ENCODE measurements at regions not wholly inside any gene's neighbourhood (a gene's known extent, or its start where the extent isn't known, plus 50 kb on each side); places are given as distances from the start of the nearest gene placed in this dataset.

DNA sequence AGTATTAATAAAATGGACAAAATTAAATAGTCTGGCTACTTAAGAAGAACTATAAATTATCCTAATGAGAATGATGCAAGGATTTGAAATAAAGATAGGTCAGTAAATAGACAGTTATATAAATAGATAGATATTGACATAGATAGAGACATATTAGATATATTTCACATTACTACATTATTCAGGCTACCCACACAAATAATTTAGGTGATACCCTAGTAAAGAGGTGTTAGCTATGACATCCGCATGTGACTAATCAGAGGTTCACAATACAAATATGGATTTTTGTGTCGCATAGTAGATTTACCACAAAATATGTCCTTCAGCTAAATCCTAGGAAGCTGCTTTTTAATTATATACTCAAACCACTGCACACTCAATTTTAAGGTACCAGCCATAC, 729.0 kb upstream of the ANO3 start:
- WGBS, 2 donors, result 89 to 94% methylated on average over 2 of the region's 2 CpGs
- DNase-seq (ENCODE audit: low spot score in 2 of 2), result no peak
- intact Hi-C loops (cut with DNase I; ENCODE audit: low total_unique reads), result no loop called here

DNA sequence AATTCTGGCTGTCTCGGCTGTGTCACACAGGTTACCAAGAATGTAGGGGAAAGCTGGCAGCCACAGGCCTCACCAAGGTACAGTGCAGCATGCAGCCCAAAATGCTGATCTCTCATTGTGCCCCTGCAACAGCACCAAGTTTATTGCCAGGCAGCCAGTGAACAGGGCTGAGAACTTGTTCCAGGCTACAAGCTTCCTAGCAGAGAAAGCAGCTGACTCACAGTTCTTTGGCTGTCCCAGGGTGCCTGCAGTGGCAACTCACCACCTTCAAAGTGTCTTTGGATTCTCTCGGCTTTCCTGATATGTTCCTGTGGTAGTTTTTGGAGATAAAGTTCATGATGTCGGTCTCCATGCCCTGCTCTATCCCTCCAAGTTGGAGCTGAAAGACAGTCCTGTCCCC, 719.1 kb upstream of the ANO3 start:
- intact Hi-C loops (cut with DNase I; ENCODE audit: low total_unique reads), result no loop called here
- no peak for DNase-seq (ENCODE audit: low spot score in 2 of 2)
- TF ChIP-seq POLR2A (IDR thresholded peaks at IDR 0.05), result no peak
- TF ChIP-seq, protein P1, sequence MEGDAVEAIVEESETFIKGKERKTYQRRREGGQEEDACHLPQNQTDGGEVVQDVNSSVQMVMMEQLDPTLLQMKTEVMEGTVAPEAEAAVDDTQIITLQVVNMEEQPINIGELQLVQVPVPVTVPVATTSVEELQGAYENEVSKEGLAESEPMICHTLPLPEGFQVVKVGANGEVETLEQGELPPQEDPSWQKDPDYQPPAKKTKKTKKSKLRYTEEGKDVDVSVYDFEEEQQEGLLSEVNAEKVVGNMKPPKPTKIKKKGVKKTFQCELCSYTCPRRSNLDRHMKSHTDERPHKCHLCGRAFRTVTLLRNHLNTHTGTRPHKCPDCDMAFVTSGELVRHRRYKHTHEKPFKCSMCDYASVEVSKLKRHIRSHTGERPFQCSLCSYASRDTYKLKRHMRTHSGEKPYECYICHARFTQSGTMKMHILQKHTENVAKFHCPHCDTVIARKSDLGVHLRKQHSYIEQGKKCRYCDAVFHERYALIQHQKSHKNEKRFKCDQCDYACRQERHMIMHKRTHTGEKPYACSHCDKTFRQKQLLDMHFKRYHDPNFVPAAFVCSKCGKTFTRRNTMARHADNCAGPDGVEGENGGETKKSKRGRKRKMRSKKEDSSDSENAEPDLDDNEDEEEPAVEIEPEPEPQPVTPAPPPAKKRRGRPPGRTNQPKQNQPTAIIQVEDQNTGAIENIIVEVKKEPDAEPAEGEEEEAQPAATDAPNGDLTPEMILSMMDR (IDR thresholded peaks at IDR 0.05), result no peak
- H3K4me3 ChIP-seq (ENCODE audit: low read depth, poor library complexity, severe bottlenecking), result no peak overlapping the region
- 71 to 79% methylated on average over 3 of the region's 3 CpGs for WGBS, 2 donors

More for the DNA sequence above, 729.0 kb upstream of the ANO3 start:
- H3K4me3 ChIP-seq (ENCODE audit: low read depth, poor library complexity, severe bottlenecking), result no peak overlapping the region
- TF ChIP-seq, protein P1 (IDR thresholded peaks at IDR 0.05), result no peak
- no peak for TF ChIP-seq POLR2A (IDR thresholded peaks at IDR 0.05)

DNA sequence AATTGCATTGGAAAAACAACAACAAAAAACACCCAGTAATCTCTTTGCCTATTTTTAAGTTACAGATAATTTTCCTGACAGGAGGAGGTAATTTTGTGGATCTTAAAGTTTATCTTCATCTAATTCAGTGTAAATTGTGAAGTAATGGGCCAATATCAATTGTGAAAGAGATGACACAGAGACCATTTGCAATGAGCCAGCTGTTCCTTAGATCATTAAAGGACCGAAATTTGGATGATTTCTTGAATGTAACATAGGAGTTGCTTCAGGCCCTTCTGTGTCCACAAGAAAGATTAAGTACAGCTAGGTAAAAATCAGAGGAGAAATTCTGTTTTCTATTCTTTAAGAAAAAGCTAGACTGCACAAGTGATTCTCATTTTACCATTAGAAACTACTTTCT, 718.5 kb upstream of the ANO3 start:
- 52 to 67% methylated on average over 1 of the region's 1 CpG for WGBS, 2 donors
- no peak for DNase-seq (ENCODE audit: low spot score in 2 of 2)
- intact Hi-C loops (cut with DNase I; ENCODE audit: low total_unique reads), result no loop called here
- no peak for TF ChIP-seq POLR2A (IDR thresholded peaks at IDR 0.05)
- TF ChIP-seq, protein P1 (IDR thresholded peaks at IDR 0.05), result no peak
- H3K4me3 ChIP-seq (ENCODE audit: low read depth, poor library complexity, severe bottlenecking), result no peak overlapping the region

DNA sequence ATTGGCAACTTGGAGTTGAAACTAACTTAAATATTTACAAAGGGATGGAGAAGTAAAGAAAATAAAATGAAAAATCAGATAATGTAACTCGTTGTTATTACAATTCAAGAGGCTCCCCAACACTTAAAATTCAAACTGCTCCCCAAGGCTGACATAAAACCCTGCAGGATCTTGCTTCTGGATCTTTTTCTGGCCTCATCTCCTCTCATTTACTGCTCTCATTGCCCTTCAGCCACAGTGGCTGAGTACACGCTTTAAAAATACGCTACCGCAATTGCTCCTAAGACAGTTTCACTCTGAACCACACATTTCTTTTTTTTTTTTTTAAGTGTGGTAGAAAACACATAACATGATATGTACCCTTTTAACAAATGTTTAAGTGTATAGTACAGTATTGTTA, 718.1 kb upstream of the ANO3 start:
- intact Hi-C loops (cut with DNase I; ENCODE audit: low total_unique reads), result no loop called here
- TF ChIP-seq, protein P1 (IDR thresholded peaks at IDR 0.05), result no peak
- no peak for TF ChIP-seq POLR2A (IDR thresholded peaks at IDR 0.05)
- WGBS, 2 donors, result 85% methylated on average over 4 of the region's 4 CpGs
- H3K4me3 ChIP-seq (ENCODE audit: low read depth, poor library complexity, severe bottlenecking), result no peak overlapping the region
- DNase-seq (ENCODE audit: low spot score in 2 of 2), result no peak

DNA sequence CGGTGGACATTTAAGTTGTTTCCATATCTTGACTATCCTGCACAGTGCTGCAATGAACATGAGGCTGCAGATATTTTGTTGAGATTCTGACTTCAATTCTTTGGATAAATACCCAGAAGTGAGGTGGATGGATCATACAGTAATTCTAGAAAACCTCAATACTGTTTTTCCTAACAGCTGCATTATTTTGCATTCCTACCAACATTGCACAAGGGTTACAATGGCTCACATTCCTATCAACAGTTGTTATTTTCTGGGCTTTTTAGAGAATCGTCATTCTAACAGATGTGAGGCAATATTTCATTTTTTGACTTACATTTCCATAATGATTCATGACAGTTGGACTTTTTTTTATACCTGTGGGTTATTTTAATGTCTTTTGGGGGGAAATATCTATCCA, 716.9 kb upstream of the ANO3 start:
- 47% methylated on average over 2 of the region's 2 CpGs for WGBS, 2 donors
- intact Hi-C loops (cut with DNase I; ENCODE audit: low total_unique reads), result no loop called here
- no peak overlapping the region for H3K4me3 ChIP-seq (ENCODE audit: low read depth, poor library complexity, severe bottlenecking)
- no peak for DNase-seq (ENCODE audit: low spot score in 2 of 2)
- no peak for TF ChIP-seq POLR2A (IDR thresholded peaks at IDR 0.05)
- TF ChIP-seq, protein P1 (IDR thresholded peaks at IDR 0.05), result no peak

DNA sequence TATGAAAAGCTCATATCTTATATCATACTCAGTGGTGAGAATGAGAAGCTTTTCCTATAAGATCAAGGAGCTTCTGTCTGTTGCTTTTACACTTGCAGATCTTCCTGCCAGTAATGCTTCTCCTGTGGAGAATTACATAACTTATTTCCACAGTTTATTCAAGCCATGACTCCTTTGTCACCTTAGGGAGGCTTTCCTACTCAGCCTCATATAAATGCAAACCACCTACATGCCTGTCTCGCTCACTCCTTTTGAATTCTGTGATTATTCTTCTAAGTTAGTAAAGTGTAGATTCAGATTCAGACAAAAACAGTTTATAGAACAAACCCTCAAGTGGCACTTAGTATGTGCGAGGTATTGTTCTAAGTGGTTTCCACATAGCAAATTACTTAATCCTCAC, 716.1 kb upstream of the ANO3 start:
- WGBS, 2 donors, result 90 to 100% methylated on average over 2 of the region's 2 CpGs
- DNase-seq (ENCODE audit: low spot score in 2 of 2), result no peak
- TF ChIP-seq POLR2A (IDR thresholded peaks at IDR 0.05), result no peak
- H3K4me3 ChIP-seq (ENCODE audit: low read depth, poor library complexity, severe bottlenecking), result no peak overlapping the region
- intact Hi-C loops (cut with DNase I; ENCODE audit: low total_unique reads), result no loop called here
